ENCODE measurements at regions not wholly inside any gene's neighbourhood (a gene's known extent, or its start where the extent isn't known, plus 50 kb on each side); places are given as distances from the start of the nearest gene placed in this dataset.

DNA sequence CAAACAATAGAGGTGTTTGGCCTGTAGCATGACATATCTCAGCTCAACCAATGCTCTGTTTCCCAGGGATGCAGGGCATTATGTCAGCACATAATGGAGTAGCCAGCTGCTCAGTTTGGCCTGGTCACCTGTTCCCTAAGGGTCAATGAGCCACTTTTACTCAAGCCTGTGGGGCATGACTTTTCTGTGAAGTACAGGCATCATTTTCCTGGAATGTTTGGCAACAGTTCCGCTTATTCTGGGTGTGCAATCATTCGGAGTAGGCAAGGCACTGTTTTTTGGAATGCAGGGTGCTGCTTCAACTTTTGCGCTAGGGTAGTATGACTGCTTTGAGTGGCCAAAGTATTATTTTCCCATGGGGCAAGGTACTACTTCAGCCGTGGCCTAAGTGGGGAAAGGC is 665.4 kb downstream of the EPHA7 start:
- ATAC-seq (no peak), DNase-seq (ENCODE audit: low read depth in 1 of 2, low spot score in 1 of 2) (no peak), FAIRE-seq (no peak)
- Histone ChIP-seq H3K4me3 (no peak overlapping the region), H3K4me2 (no peak overlapping the region), H3K9me3 (no peaks in the 10 kb centered on the region), H3K4me1 (no peaks in the 10 kb centered on the region), H3K27ac (no peak overlapping the region)
- TF ChIP-seq RAD21 (conservative IDR thresholded peaks at IDR 0.05 in 1 of 2, IDR thresholded peaks at IDR 0.05 in 1 of 2), result no peak
- no peak for TF ChIP-seq TFCP2L1 (CRISPR knock-in tag; IDR thresholded peaks at IDR 0.05)
- TF ChIP-seq MAFK (IDR thresholded peaks at IDR 0.05; ENCODE audit: partially characterized antibody), result no peak
- TF ChIP-seq HOXB13 (CRISPR knock-in tag; IDR thresholded peaks at IDR 0.05; ENCODE audit: low read depth), result no peak
- no peak for TF ChIP-seq JUNB (IDR thresholded peaks at IDR 0.05)
- 51% methylated on average over 2 of the region's 4 CpGs for WGBS (ENCODE audit: missing lambda C conversion rate)
- ChIA-PET CTCF (no interaction called here), POLR2A (no interaction called here)

DNA sequence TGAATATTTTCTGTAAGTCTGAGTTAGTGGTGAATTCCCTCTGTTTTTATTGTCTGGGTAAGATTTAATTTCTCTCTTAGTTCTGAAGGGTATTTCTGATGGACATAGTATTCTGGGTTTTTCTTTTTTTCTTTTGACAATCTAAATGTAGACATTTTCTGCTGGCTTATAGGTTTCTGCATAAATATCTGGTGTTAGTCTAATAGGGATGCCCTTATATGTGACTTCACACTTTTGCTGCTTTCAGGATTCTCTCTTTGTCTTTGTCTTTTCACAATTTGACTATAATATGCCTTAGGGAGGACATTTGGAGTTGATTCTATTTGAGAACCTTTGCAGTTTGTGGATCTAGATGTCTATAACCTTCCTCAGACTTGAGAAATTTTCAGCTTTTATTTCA is 667.2 kb downstream of the EPHA7 start:
- POLR2A ChIA-PET, result no interaction called here
- no peak for ATAC-seq
- no peak for FAIRE-seq

GRCh38 chr6:92748131-92748530 is 671.2 kb downstream of the EPHA7 start:
- ATAC-seq, result no peak
- ChIA-PET CTCF (no interaction called here), POLR2A (no interaction called here)
- Histone ChIP-seq H3K9me3 (no peaks in the 10 kb centered on the region), H3K4me1 (no peaks in the 10 kb centered on the region), H3K4me2 (no peak overlapping the region), H3K27ac (no peak overlapping the region), H3K4me3 (no peak overlapping the region)
- no peak for FAIRE-seq
- TF ChIP-seq MYC (IDR thresholded peaks at IDR 0.05; ENCODE audit: borderline replicate concordance, low read length) (no peak), HOXA7 (CRISPR knock-in tag; IDR thresholded peaks at IDR 0.05) (no peak), TFCP2L1 (CRISPR knock-in tag; IDR thresholded peaks at IDR 0.05) (no peak), POLR2A (IDR thresholded peaks at IDR 0.05; ENCODE audit: low read length) (no peak), JUN (IDR thresholded peaks at IDR 0.05) (no peak), MAZ (IDR thresholded peaks at IDR 0.05; ENCODE audit: borderline replicate concordance, low read depth, low read length) (no peak), PHF8 (IDR thresholded peaks at IDR 0.05; ENCODE audit: borderline replicate concordance, low read depth) (no peak), HOXB5 (CRISPR knock-in tag; IDR thresholded peaks at IDR 0.05) (no peak), ZC3H11A (IDR thresholded peaks at IDR 0.05) (no peak)
- TF ChIP-seq, protein P1, sequence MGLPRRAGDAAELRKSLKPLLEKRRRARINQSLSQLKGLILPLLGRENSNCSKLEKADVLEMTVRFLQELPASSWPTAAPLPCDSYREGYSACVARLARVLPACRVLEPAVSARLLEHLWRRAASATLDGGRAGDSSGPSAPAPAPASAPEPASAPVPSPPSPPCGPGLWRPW (IDR thresholded peaks at IDR 0.05), result no peak
- TF ChIP-seq, protein P2, sequence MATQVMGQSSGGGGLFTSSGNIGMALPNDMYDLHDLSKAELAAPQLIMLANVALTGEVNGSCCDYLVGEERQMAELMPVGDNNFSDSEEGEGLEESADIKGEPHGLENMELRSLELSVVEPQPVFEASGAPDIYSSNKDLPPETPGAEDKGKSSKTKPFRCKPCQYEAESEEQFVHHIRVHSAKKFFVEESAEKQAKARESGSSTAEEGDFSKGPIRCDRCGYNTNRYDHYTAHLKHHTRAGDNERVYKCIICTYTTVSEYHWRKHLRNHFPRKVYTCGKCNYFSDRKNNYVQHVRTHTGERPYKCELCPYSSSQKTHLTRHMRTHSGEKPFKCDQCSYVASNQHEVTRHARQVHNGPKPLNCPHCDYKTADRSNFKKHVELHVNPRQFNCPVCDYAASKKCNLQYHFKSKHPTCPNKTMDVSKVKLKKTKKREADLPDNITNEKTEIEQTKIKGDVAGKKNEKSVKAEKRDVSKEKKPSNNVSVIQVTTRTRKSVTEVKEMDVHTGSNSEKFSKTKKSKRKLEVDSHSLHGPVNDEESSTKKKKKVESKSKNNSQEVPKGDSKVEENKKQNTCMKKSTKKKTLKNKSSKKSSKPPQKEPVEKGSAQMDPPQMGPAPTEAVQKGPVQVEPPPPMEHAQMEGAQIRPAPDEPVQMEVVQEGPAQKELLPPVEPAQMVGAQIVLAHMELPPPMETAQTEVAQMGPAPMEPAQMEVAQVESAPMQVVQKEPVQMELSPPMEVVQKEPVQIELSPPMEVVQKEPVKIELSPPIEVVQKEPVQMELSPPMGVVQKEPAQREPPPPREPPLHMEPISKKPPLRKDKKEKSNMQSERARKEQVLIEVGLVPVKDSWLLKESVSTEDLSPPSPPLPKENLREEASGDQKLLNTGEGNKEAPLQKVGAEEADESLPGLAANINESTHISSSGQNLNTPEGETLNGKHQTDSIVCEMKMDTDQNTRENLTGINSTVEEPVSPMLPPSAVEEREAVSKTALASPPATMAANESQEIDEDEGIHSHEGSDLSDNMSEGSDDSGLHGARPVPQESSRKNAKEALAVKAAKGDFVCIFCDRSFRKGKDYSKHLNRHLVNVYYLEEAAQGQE (IDR thresholded peaks at IDR 0.05), result no peak
- WGBS (ENCODE audit: missing lambda C conversion rate), result 0% methylated on average over 1 of the region's 1 CpG
- no peak for DNase-seq (ENCODE audit: low read depth in 1 of 2, low spot score in 1 of 2)

More for the DNA sequence above, 667.2 kb downstream of the EPHA7 start:
- Histone ChIP-seq H3K4me3 (no peak overlapping the region), H3K9me3 (no peaks in the 10 kb centered on the region), H3K27ac (no peak overlapping the region), H3K4me2 (no peak overlapping the region), H3K4me1 (no peaks in the 10 kb centered on the region)
- TF ChIP-seq NR3C1 (IDR thresholded peaks at IDR 0.05) (no peak), HDAC2 (IDR thresholded peaks at IDR 0.05) (no peak), MAZ (IDR thresholded peaks at IDR 0.05; ENCODE audit: borderline replicate concordance, low read depth, low read length) (no peak), CEBPB (IDR thresholded peaks at IDR 0.05) (no peak), NPAS2 (CRISPR knock-in tag; IDR thresholded peaks at IDR 0.05; ENCODE audit: borderline replicate concordance) (no peak), ZC3H11A (IDR thresholded peaks at IDR 0.05) (no peak), HOXB13 (CRISPR knock-in tag; IDR thresholded peaks at IDR 0.05; ENCODE audit: low read depth) (no peak), KDM1A (IDR thresholded peaks at IDR 0.05; ENCODE audit: low read depth) (no peak), RNF2 (IDR thresholded peaks at IDR 0.05; ENCODE audit: borderline replicate concordance, low read depth) (no peak), FOSL2 (IDR thresholded peaks at IDR 0.05) (no peak), FOSL2 (CRISPR knock-in tag; IDR thresholded peaks at IDR 0.05) (no peak), SREBF2 (IDR thresholded peaks at IDR 0.05) (no peak)
- TF ChIP-seq, protein P1 (IDR thresholded peaks at IDR 0.05), result no peak
- TF ChIP-seq, protein P3, sequence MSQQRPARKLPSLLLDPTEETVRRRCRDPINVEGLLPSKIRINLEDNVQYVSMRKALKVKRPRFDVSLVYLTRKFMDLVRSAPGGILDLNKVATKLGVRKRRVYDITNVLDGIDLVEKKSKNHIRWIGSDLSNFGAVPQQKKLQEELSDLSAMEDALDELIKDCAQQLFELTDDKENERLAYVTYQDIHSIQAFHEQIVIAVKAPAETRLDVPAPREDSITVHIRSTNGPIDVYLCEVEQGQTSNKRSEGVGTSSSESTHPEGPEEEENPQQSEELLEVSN (IDR thresholded peaks at IDR 0.05; ENCODE audit: borderline replicate concordance, low read depth), result no peak
- no peak for DNase-seq (ENCODE audit: low read depth in 1 of 2, low spot score in 1 of 2)
- CTCF ChIA-PET, result no interaction called here
